HEK293 (cell line): ENCODE measurements at regions not wholly inside any gene's neighbourhood (a gene's known extent, or its start where the extent isn't known, plus 50 kb on each side); places are given as distances from the start of the nearest gene placed in this dataset.

Experiments used
- CTCF ChIA-PET: fragments of 350-600 bp; formaldehyde crosslinking; extraction: SDS; loops from one replicate; lab custom pipeline; 2021; ENCODE audit warnings: antibody characterized with exemption; lab: Yijun Ruan, JAX
- POLR2A ChIA-PET: fragments of 300-600 bp; formaldehyde crosslinking; extraction: SDS; loops from one replicate; lab custom pipeline; 2020; ENCODE audit warnings: antibody characterized with exemption, inconsistent platforms; lab: Yijun Ruan, JAX
- H3K27ac ChIP-seq: fragments of 200-500 bp; sonication (Bioruptor generic); 2 replicates; pipeline ENCODE4 v1.5.1; 2014; ENCODE audit warnings: low read depth, low read length, control low read depth, inconsistent platforms; ENCODE audit errors: extremely low read depth
- H3K36me3 ChIP-seq, 2 experiments: fragments of 200-500 bp in 1 of 2; sonication (Bioruptor generic) in 1 of 2; 1 replicate in 1 of 2; 2 replicates in 1 of 2; pipeline ENCODE4 v1.5.1; 2014 to 2017; ENCODE audit warnings: inconsistent platforms in 2 of 2, low read length in 2 of 2; ENCODE audit not compliant: control insufficient read depth in 2 of 2, insufficient read depth in 1 of 2
- H3K4me1 ChIP-seq: fragments of 200-500 bp; sonication (Bioruptor generic); 2 replicates; pipeline ENCODE4 v1.5.1; 2014; ENCODE audit warnings: mild to moderate bottlenecking, low read length, inconsistent platforms; ENCODE audit not compliant: control insufficient read depth, insufficient read depth
- H3K4me3 ChIP-seq: 2 replicates; pipeline ENCODE4 v1.5.1; 2011; ENCODE audit warnings: low read depth, mild to moderate bottlenecking, control low read depth, low read length, moderate library complexity
- H3K9me3 ChIP-seq: fragments of 200-500 bp; sonication (Bioruptor generic); 2 replicates; pipeline ENCODE4 v1.5.1; 2014; ENCODE audit warnings: low read depth, low read length, inconsistent platforms; ENCODE audit not compliant: control insufficient read depth, insufficient read depth
- BCL11A ChIP-seq: fragments of 450-650 bp; formaldehyde crosslinking; IDR thresholded peaks from 2 replicates; pipeline ENCODE4 v1.5.1; 2016; ENCODE audit warnings: low read depth, missing biosample characterization, missing genetic modification characterization
- GLI2 ChIP-seq: fragments of 450-650 bp; formaldehyde crosslinking; IDR thresholded peaks from 2 replicates; pipeline ENCODE4; 2017; ENCODE audit warnings: missing biosample characterization, missing genetic modification characterization, low read depth, borderline replicate concordance
- KLF1 ChIP-seq: fragments of 450-650 bp; formaldehyde crosslinking; IDR thresholded peaks from 2 replicates; pipeline ENCODE4 v1.5.1; 2016; ENCODE audit warnings: missing biosample characterization, missing genetic modification characterization
- SCRT1 ChIP-seq: fragments of 450-650 bp; formaldehyde crosslinking; IDR thresholded peaks from 2 replicates; pipeline ENCODE4 v1.5.1; 2016; ENCODE audit warnings: missing biosample characterization, missing genetic modification characterization, borderline replicate concordance
- SP7 ChIP-seq: fragments of 450-650 bp; formaldehyde crosslinking; IDR thresholded peaks from 2 replicates; pipeline ENCODE4 v1.5.1; 2016; ENCODE audit warnings: missing biosample characterization, missing genetic modification characterization
- ZNF138 ChIP-seq: fragments of 450-650 bp; formaldehyde crosslinking; IDR thresholded peaks from 2 replicates; pipeline ENCODE4 v1.5.1; 2016; ENCODE audit warnings: missing biosample characterization, missing genetic modification characterization, borderline replicate concordance
- ZNF23 ChIP-seq: fragments of 450-650 bp; formaldehyde crosslinking; IDR thresholded peaks from 2 replicates; pipeline ENCODE4 v1.5.1; 2016; ENCODE audit warnings: missing biosample characterization, missing genetic modification characterization, borderline replicate concordance
- ZNF239 ChIP-seq: fragments of 450-650 bp; formaldehyde crosslinking; IDR thresholded peaks from 2 replicates; pipeline ENCODE4 v1.5.1; 2016; ENCODE audit warnings: missing biosample characterization, missing genetic modification characterization
- ZNF302 ChIP-seq: fragments of 450-650 bp; formaldehyde crosslinking; IDR thresholded peaks from 2 replicates; pipeline ENCODE4 v1.5.1; 2016; ENCODE audit warnings: missing biosample characterization, missing genetic modification characterization, low read depth
- ZNF341 ChIP-seq: fragments of 450-650 bp; formaldehyde crosslinking; IDR thresholded peaks from 2 replicates; pipeline ENCODE4; 2016; ENCODE audit warnings: low read depth, missing biosample characterization, missing genetic modification characterization
- ZNF48 ChIP-seq: fragments of 450-650 bp; formaldehyde crosslinking; IDR thresholded peaks from 2 replicates; pipeline ENCODE4 v1.5.1; 2016; ENCODE audit warnings: missing biosample characterization, missing genetic modification characterization
- ZNF544 ChIP-seq: fragments of 450-650 bp; formaldehyde crosslinking; IDR thresholded peaks from 2 replicates; pipeline ENCODE4 v1.5.0; 2017; ENCODE audit warnings: missing biosample characterization, missing genetic modification characterization
- ZNF677 ChIP-seq: fragments of 450-650 bp; IDR thresholded peaks from 2 replicates; pipeline ENCODE4 v1.5.0; 2018; ENCODE audit warnings: missing biosample characterization, mild to moderate bottlenecking, missing genetic modification characterization, moderate library complexity
- TF ChIP-seq, protein P1 (sequence below): fragments of 450-650 bp; formaldehyde crosslinking; IDR thresholded peaks from 2 replicates; pipeline ENCODE4 v1.5.1; 2016; ENCODE audit warnings: missing biosample characterization, missing genetic modification characterization, low read depth
- TF ChIP-seq, protein P2 (sequence below): IDR thresholded peaks from 2 replicates; pipeline ENCODE4 v1.6.1; 2011; ENCODE audit warnings: mild to moderate bottlenecking, low read depth, low read length, borderline replicate concordance
- TF ChIP-seq, protein P3 (sequence below): fragments of 450-650 bp; formaldehyde crosslinking; IDR thresholded peaks from 2 replicates; pipeline ENCODE4 v1.5.1; 2017; ENCODE audit warnings: missing biosample characterization, missing genetic modification characterization

DNA sequence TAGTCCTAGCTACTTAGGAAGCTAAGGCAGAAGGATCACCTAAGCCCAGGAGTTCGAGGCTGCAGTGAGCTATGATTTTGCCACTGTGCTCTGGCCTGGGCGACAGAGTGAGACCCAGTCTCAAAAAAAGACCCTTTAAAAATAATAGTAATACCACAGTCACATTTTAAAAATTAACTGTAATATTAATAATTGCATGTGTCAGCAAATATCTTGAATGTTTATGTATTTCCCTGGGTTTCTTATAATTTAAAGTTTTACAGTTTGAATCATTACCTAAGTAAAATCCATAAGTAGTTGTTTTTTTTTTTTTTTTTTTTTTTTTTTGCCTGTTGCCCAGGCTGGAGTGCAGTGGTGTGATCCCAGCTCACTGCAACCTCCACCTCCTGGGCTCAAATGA lies 69.2 kb downstream of the LYZL2 start:
- no peak overlapping the region for H3K27ac ChIP-seq
- no peaks in the 10 kb centered on the region for H3K36me3 ChIP-seq
- no peaks in the 10 kb centered on the region for H3K4me1 ChIP-seq
- ChIA-PET POLR2A (no interaction called here), CTCF (interaction anchor here (0.6 to 0.7 kb wide), 2 partner anchors 164 to 166 kb away, joined by 3 to 4 read pairs; no protein-coding TSS in a partner anchor)
- no peaks in the 10 kb centered on the region for H3K9me3 ChIP-seq
- H3K4me3 ChIP-seq = no peak overlapping the region
- TF ChIP-seq, protein P1, sequence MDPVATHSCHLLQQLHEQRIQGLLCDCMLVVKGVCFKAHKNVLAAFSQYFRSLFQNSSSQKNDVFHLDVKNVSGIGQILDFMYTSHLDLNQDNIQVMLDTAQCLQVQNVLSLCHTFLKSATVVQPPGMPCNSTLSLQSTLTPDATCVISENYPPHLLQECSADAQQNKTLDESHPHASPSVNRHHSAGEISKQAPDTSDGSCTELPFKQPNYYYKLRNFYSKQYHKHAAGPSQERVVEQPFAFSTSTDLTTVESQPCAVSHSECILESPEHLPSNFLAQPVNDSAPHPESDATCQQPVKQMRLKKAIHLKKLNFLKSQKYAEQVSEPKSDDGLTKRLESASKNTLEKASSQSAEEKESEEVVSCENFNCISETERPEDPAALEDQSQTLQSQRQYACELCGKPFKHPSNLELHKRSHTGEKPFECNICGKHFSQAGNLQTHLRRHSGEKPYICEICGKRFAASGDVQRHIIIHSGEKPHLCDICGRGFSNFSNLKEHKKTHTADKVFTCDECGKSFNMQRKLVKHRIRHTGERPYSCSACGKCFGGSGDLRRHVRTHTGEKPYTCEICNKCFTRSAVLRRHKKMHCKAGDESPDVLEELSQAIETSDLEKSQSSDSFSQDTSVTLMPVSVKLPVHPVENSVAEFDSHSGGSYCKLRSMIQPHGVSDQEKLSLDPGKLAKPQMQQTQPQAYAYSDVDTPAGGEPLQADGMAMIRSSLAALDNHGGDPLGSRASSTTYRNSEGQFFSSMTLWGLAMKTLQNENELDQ (tag by site-specific recombination) = no peak
- TF ChIP-seq ZNF23 (tag by site-specific recombination) = no peak
- no peak for TF ChIP-seq ZNF138
- TF ChIP-seq ZNF544 = no peak
- TF ChIP-seq ZNF302 (tag by site-specific recombination) = no peak

DNA sequence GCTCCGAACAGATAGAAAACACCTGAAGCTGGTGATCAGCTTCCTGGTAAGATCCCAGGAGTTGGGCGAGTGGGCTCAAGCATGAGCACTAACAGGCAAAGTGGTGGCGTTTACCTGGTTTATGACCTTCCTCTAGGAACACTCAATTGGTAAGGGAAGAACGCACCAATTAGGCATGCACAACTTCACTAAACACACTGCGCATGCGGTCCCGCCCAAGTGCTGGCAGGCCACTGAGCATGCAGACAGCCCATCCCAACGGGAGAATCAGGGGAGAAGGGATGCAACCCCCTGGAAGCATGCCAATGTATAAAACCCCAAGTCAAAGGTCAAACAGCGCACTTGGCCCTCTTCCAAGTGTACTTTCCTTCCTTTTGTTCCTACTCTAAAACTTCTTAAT lies 70.4 kb downstream of the LYZL2 start:
- Histone ChIP-seq H3K9me3 (no peaks in the 10 kb centered on the region), H3K4me1 (no peaks in the 10 kb centered on the region)

DNA sequence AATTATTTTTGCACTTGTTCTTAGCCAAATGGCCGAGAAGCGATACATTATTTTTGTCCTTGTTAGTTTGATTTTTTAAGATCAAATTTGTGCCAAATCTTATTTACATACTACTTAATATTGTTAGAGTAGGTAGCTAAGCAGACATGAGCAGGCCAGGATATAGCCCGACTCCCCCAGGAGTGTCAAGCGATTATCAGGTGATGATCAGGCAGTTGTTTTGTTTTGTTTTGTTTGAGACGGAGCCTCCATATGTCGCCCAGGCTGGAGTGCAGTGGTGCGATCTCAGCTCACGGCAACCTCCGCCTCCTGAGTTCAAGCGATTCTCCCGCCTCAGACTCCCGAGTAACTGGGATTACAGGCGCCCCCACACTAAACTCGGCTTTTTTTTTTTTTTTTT lies 71.1 kb downstream of the LYZL2 start:
- Histone ChIP-seq H3K27ac (no peak overlapping the region), H3K4me3 (no peak overlapping the region), H3K9me3 (no peaks in the 10 kb centered on the region), H3K4me1 (no peaks in the 10 kb centered on the region), H3K36me3 (no peaks in the 10 kb centered on the region)
- TF ChIP-seq, protein P2, sequence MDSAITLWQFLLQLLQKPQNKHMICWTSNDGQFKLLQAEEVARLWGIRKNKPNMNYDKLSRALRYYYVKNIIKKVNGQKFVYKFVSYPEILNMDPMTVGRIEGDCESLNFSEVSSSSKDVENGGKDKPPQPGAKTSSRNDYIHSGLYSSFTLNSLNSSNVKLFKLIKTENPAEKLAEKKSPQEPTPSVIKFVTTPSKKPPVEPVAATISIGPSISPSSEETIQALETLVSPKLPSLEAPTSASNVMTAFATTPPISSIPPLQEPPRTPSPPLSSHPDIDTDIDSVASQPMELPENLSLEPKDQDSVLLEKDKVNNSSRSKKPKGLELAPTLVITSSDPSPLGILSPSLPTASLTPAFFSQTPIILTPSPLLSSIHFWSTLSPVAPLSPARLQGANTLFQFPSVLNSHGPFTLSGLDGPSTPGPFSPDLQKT = no peak
- no peak for TF ChIP-seq SCRT1
- no peak for TF ChIP-seq ZNF341
- TF ChIP-seq ZNF239 (tag by site-specific recombination) = no peak
- TF ChIP-seq, protein P3, sequence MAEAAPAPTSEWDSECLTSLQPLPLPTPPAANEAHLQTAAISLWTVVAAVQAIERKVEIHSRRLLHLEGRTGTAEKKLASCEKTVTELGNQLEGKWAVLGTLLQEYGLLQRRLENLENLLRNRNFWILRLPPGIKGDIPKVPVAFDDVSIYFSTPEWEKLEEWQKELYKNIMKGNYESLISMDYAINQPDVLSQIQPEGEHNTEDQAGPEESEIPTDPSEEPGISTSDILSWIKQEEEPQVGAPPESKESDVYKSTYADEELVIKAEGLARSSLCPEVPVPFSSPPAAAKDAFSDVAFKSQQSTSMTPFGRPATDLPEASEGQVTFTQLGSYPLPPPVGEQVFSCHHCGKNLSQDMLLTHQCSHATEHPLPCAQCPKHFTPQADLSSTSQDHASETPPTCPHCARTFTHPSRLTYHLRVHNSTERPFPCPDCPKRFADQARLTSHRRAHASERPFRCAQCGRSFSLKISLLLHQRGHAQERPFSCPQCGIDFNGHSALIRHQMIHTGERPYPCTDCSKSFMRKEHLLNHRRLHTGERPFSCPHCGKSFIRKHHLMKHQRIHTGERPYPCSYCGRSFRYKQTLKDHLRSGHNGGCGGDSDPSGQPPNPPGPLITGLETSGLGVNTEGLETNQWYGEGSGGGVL (tag by site-specific recombination) = no peak
- TF ChIP-seq ZNF677 = no peak
- TF ChIP-seq SP7 (tag by site-specific recombination) = no peak
- TF ChIP-seq ZNF48 = no peak
- TF ChIP-seq KLF1 = no peak
- ChIA-PET CTCF (no interaction called here), POLR2A (no interaction called here)

More for the DNA sequence above, 70.4 kb downstream of the LYZL2 start:
- no peaks in the 10 kb centered on the region for H3K36me3 ChIP-seq
- no peak overlapping the region for H3K4me3 ChIP-seq
- TF ChIP-seq BCL11A (no peak), GLI2 (tag by site-specific recombination) (no peak), ZNF341 (no peak)
- no peak overlapping the region for H3K27ac ChIP-seq
- POLR2A ChIA-PET = no interaction called here
- CTCF ChIA-PET = interaction anchor here (0.7 kb wide), 1 partner anchor 32 kb away, joined by 4 read pairs; no protein-coding TSS in a partner anchor
